SU-DHL-6 (cell line): ENCODE measurements at regions not wholly inside any gene's neighbourhood (a gene's known extent, or its start where the extent isn't known, plus 50 kb on each side); places are given as distances from the start of the nearest gene placed in this dataset.

ENCODE experiments used
- CTCF ChIP-seq: fragments of 200-600 bp; sonication (generic); IDR thresholded peaks from one replicate; pipeline ENCODE4 v1.5.1; 2017; ENCODE audit warnings: antibody characterized with exemption, mild to moderate bottlenecking, low read length, moderate library complexity; ENCODE audit not compliant: insufficient read depth, poor library complexity, severe bottlenecking
- EZH2phosphoT487 ChIP-seq: fragments of 200-600 bp; sonication (generic), shearing (Covaris generic); conservative IDR thresholded peaks from 2 replicates; pipeline ENCODE4 v1.6.1; 2018; ENCODE audit warnings: mild to moderate bottlenecking, antibody characterized with exemption, low read length, moderate library complexity, mixed read lengths

- TF ChIP-seq CTCF: no peak
- no peak for TF ChIP-seq EZH2phosphoT487
These were observed 696.1 kb downstream of the MATN1 start for GRCh38 chr1:30027247-30027646.
